HepG2 (cell line): ENCODE measurements at regions not wholly inside any gene's neighbourhood (a gene's known extent, or its start where the extent isn't known, plus 50 kb on each side); places are given as distances from the start of the nearest gene placed in this dataset.

Experiments used
- ATAC-seq: fragments of 200-7000 bp; cut with Tn5 transposase; 3 replicates; pipeline ENCODE4 v1.9.1; 2020; ENCODE audit warnings: mild to moderate bottlenecking, moderate library complexity
- BruUV-seq: library from RNA; stranded (reverse); fragments of 400-500 nt; replicated peaks from 2 replicates; lab custom pipeline; 2021; lab: Mats Ljungman, UMichigan
- CTCF ChIA-PET: fragments of 300-600 bp; formaldehyde crosslinking; extraction: SDS; loops from one replicate; lab custom pipeline; 2021; ENCODE audit warnings: low total read pairs, inconsistent platforms, low intra/inter-chr PET ratio; lab: Yijun Ruan, JAX
- POLR2A ChIA-PET: fragments of 350-600 bp; sonication (Branson Sonifier 250); formaldehyde crosslinking; loops from one replicate; lab custom pipeline; 2020; ENCODE audit warnings: antibody characterized with exemption, inconsistent platforms; lab: Yijun Ruan, JAX
- DNase-seq: peaks from one replicate; pipeline ENCODE4 v3.0.0-alpha.2; 2015; ENCODE audit warnings: low spot score
- FAIRE-seq: peaks from 3 replicates; lab custom pipeline; 2011; peaks lifted over from hg19 to GRCh38; lab: Jason Lieb, UNC
- H2AFZ ChIP-seq: one replicate; pipeline ENCODE4 v1.6.1; 2011; ENCODE audit warnings: low read length, inconsistent platforms
- H3K27ac ChIP-seq: fragments of 300-600 bp; 3 replicates; pipeline ENCODE4 v1.8.0; 2011; ENCODE audit warnings: mixed run types, mild to moderate bottlenecking, mixed read lengths, low read length, inconsistent platforms; ENCODE audit not compliant: insufficient read depth; ENCODE audit errors: extremely low read length
- H3K27me3 ChIP-seq, 2 experiments: fragments of 200-600 bp in 1 of 2; 2 replicates in 1 of 2; 3 replicates in 1 of 2; pipeline versions ENCODE4 v1.6.0 to v1.8.0; 2011; ENCODE audit warnings: low read length in 2 of 2, mild to moderate bottlenecking in 2 of 2, moderate library complexity in 2 of 2, inconsistent platforms in 1 of 2; ENCODE audit not compliant: insufficient read depth in 2 of 2, control insufficient read depth in 1 of 2
- H3K36me3 ChIP-seq, 2 experiments: fragments of 200-600 bp in 1 of 2; replicated peaks in 1 of 2; 2 replicates in 1 of 2; 3 replicates in 1 of 2; pipeline versions ENCODE4 v1.5.1 to v1.8.0; 2011; ENCODE audit warnings: low read length in 2 of 2, inconsistent platforms in 1 of 2; ENCODE audit not compliant: insufficient read depth in 2 of 2, control insufficient read depth in 1 of 2
- H3K4me1 ChIP-seq: 2 replicates; pipeline ENCODE4 v1.5.1; 2012; ENCODE audit warnings: low read length, inconsistent platforms; ENCODE audit not compliant: insufficient read depth
- H3K4me2 ChIP-seq: 2 replicates; pipeline ENCODE4 v1.6.0; 2011; ENCODE audit warnings: low read depth, low read length, inconsistent platforms
- H3K4me3 ChIP-seq, 3 experiments: fragments of 200-600 bp in 1 of 3; sonication (generic), shearing (Covaris generic) in 1 of 3; replicated peaks in 1 of 3; 2 replicates each; pipeline ENCODE4 v1.5.1; 2011 to 2016; ENCODE audit warnings: low read length in 3 of 3, inconsistent platforms in 2 of 3, low read depth in 2 of 3, mild to moderate bottlenecking in 2 of 3, control low read depth in 1 of 3, mixed read lengths in 1 of 3; ENCODE audit not compliant: insufficient read depth in 1 of 3
- H3K79me2 ChIP-seq: one replicate; pipeline ENCODE4 v1.6.1; 2011; ENCODE audit warnings: low read length, inconsistent platforms; ENCODE audit not compliant: insufficient read depth
- H3K9ac ChIP-seq: 2 replicates; pipeline ENCODE4 v1.6.0; 2011; ENCODE audit warnings: mild to moderate bottlenecking, low read depth, low read length, inconsistent platforms; ENCODE audit not compliant: insufficient read depth
- H3K9me3 ChIP-seq: 2 replicates; pipeline ENCODE4 v1.5.1; 2012; ENCODE audit warnings: mild to moderate bottlenecking, low read length
- H4K20me1 ChIP-seq: 2 replicates; pipeline ENCODE4 v1.6.0; 2011; ENCODE audit warnings: inconsistent platforms, mild to moderate bottlenecking, low read length, moderate library complexity; ENCODE audit not compliant: insufficient read depth
- ETV5 ChIP-seq: IDR thresholded peaks from 2 replicates; pipeline ENCODE4 v1.6.1; 2018; ENCODE audit warnings: missing biosample characterization, missing genetic modification reagents, inconsistent platforms, borderline replicate concordance
- KDM5B ChIP-seq: sonication (generic); formaldehyde crosslinking; IDR thresholded peaks from 2 replicates; pipeline ENCODE4 v1.4.0; 2020; ENCODE audit warnings: missing genetic modification reagents, mild to moderate bottlenecking, borderline replicate concordance
- KLF13 ChIP-seq: sonication (generic); formaldehyde crosslinking; IDR thresholded peaks from 2 replicates; pipeline ENCODE4 v1.4.0; 2020; ENCODE audit warnings: mild to moderate bottlenecking, missing genetic modification reagents
- MYC ChIP-seq: sonication (generic); formaldehyde crosslinking; IDR thresholded peaks from 2 replicates; pipeline ENCODE4 v1.9.0; 2021; ENCODE audit warnings: missing genetic modification reagents, borderline replicate concordance
- PRMT3 ChIP-seq: sonication (generic); formaldehyde crosslinking; IDR thresholded peaks from 2 replicates; pipeline ENCODE4 v1.8.1; 2022; ENCODE audit warnings: low read depth, mild to moderate bottlenecking, moderate library complexity, missing genetic modification reagents, borderline replicate concordance
- SRF ChIP-seq: IDR thresholded peaks from 2 replicates; pipeline ENCODE4 v1.6.1; 2011; ENCODE audit warnings: mild to moderate bottlenecking, low read depth, low read length, moderate library complexity
- TCF7 ChIP-seq: sonication (generic); IDR thresholded peaks from 2 replicates; pipeline ENCODE4 v1.6.1; 2016; ENCODE audit warnings: antibody characterized with exemption, low read depth
- TP53 ChIP-seq: sonication (generic); formaldehyde crosslinking; conservative IDR thresholded peaks from 2 replicates; pipeline ENCODE4 v1.4.0; 2020; ENCODE audit warnings: missing genetic modification reagents
- ZNF615 ChIP-seq: sonication (generic); formaldehyde crosslinking; IDR thresholded peaks from 2 replicates; pipeline ENCODE4 v1.5.0; 2020; ENCODE audit warnings: mild to moderate bottlenecking, missing genetic modification reagents, borderline replicate concordance
- in situ Hi-C: cut with HindIII; loops from 2 replicates; pipeline ENCODE4 v1.10.0; 2017; ENCODE audit warnings: low pct_unique_long_range_greater_than_20kb; ENCODE audit not compliant: extremely low pct_ligation_motif_present
- intact Hi-C: fragments of 100-400 bp; cut with micrococcal nuclease; formaldehyde crosslinking; loops from one replicate; pipeline ENCODE4 v1.10.0; 2022; ENCODE audit not compliant: unreplicated experiment
- TF ChIP-seq, protein P1 (sequence below): sonication (generic); formaldehyde crosslinking; IDR thresholded peaks from 2 replicates; pipeline ENCODE4 v1.4.0; 2020; ENCODE audit warnings: mild to moderate bottlenecking, missing genetic modification reagents
- TF ChIP-seq, protein P2 (sequence below): sonication (generic); formaldehyde crosslinking; IDR thresholded peaks from 2 replicates; pipeline ENCODE4 v1.4.0; 2020; ENCODE audit warnings: missing genetic modification reagents
- TF ChIP-seq, protein P3 (sequence below): sonication (generic); formaldehyde crosslinking; IDR thresholded peaks from 2 replicates; pipeline ENCODE4 v1.4.0; 2020; ENCODE audit warnings: missing genetic modification reagents
- TF ChIP-seq, protein P4 (sequence below): sonication (generic); formaldehyde crosslinking; IDR thresholded peaks from 2 replicates; pipeline ENCODE4 v1.9.0; 2021; ENCODE audit warnings: missing genetic modification reagents, mild to moderate bottlenecking, borderline replicate concordance
- TF ChIP-seq, protein P5 (sequence below): IDR thresholded peaks from 2 replicates; pipeline ENCODE4 v1.4.0; 2020; ENCODE audit warnings: mild to moderate bottlenecking, missing genetic modification reagents

DNA sequence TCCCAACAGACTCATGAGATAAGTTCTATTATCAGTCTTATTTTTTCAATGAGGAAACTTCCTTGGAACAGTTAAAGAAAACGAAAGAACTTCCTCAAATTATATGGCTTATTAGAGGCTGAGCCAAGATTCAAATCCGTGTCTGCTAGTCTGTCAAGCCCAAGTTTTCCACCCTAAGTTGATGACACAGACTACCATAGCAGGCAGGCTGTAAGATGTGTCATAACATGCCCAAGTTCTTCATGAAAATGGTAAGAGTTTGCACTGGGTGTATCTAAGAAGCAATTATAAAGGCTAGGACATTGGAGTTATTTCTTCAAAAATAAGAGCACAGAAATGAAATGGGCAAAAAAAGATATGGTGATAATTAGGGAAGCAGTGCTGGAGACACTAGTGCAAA lies 634.5 kb downstream of the BRINP1 start (continued):
- no peak for TF ChIP-seq TP53
- no peak for TF ChIP-seq ZNF615 (CRISPR knock-in tag)
- TF ChIP-seq SRF, result no peak
- TF ChIP-seq PRMT3, result no peak
- TF ChIP-seq, protein P1, sequence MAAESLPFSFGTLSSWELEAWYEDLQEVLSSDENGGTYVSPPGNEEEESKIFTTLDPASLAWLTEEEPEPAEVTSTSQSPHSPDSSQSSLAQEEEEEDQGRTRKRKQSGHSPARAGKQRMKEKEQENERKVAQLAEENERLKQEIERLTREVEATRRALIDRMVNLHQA (CRISPR knock-in tag), result no peak

DNA sequence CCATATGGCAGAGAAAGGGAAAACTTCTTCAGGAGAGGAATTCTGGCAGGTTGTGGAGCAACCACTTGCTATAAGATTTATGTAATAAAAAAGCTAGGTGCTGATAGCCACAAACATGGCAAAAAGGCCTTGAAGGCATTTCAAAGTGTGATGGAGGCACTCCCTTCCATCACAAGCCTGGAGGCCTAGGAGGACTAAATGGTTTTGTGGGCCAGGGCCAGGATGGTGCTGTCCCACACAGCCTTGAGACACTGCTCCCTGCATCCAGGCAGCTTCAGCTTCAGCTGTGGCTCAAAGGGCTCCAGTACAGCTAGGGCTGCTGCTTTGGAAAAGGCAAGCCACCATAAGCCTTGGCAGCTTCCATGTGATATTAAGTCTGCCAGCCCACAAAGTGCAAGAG lies 632.8 kb downstream of the BRINP1 start:
- no peak overlapping the region for H3K4me2 ChIP-seq
- ATAC-seq, result no peak
- no peak overlapping the region for H3K4me3 ChIP-seq
- no peaks in the 10 kb centered on the region for H3K79me2 ChIP-seq
- H3K27ac ChIP-seq, result no peak overlapping the region
- no TSS peak for BruUV-seq
- intact Hi-C loops (no loop called here), in situ Hi-C loops (no loop called here)
- no peak for FAIRE-seq
- no peak for DNase-seq
- no peaks in the 10 kb centered on the region for H3K27me3 ChIP-seq
- no peaks in the 10 kb centered on the region for H3K36me3 ChIP-seq
- H3K9ac ChIP-seq, result no peak overlapping the region
- peaks cover 97% of the 10 kb centered on the region for H3K9me3 ChIP-seq
- no peaks in the 10 kb centered on the region for H4K20me1 ChIP-seq
- ChIA-PET CTCF (no interaction called here), POLR2A (no interaction called here)
- H2AFZ ChIP-seq, result no peak overlapping the region
- H3K4me1 ChIP-seq, result no peaks in the 10 kb centered on the region
- TF ChIP-seq, protein P2, sequence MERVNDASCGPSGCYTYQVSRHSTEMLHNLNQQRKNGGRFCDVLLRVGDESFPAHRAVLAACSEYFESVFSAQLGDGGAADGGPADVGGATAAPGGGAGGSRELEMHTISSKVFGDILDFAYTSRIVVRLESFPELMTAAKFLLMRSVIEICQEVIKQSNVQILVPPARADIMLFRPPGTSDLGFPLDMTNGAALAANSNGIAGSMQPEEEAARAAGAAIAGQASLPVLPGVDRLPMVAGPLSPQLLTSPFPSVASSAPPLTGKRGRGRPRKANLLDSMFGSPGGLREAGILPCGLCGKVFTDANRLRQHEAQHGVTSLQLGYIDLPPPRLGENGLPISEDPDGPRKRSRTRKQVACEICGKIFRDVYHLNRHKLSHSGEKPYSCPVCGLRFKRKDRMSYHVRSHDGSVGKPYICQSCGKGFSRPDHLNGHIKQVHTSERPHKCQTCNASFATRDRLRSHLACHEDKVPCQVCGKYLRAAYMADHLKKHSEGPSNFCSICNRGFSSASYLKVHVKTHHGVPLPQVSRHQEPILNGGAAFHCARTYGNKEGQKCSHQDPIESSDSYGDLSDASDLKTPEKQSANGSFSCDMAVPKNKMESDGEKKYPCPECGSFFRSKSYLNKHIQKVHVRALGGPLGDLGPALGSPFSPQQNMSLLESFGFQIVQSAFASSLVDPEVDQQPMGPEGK, result no peak
- TF ChIP-seq MYC, result no peak
- TF ChIP-seq TCF7, result no peak
- TF ChIP-seq ETV5, result no peak
- TF ChIP-seq, protein P3, sequence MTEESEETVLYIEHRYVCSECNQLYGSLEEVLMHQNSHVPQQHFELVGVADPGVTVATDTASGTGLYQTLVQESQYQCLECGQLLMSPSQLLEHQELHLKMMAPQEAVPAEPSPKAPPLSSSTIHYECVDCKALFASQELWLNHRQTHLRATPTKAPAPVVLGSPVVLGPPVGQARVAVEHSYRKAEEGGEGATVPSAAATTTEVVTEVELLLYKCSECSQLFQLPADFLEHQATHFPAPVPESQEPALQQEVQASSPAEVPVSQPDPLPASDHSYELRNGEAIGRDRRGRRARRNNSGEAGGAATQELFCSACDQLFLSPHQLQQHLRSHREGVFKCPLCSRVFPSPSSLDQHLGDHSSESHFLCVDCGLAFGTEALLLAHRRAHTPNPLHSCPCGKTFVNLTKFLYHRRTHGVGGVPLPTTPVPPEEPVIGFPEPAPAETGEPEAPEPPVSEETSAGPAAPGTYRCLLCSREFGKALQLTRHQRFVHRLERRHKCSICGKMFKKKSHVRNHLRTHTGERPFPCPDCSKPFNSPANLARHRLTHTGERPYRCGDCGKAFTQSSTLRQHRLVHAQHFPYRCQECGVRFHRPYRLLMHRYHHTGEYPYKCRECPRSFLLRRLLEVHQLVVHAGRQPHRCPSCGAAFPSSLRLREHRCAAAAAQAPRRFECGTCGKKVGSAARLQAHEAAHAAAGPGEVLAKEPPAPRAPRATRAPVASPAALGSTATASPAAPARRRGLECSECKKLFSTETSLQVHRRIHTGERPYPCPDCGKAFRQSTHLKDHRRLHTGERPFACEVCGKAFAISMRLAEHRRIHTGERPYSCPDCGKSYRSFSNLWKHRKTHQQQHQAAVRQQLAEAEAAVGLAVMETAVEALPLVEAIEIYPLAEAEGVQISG, result no peak
- TF ChIP-seq, protein P4, sequence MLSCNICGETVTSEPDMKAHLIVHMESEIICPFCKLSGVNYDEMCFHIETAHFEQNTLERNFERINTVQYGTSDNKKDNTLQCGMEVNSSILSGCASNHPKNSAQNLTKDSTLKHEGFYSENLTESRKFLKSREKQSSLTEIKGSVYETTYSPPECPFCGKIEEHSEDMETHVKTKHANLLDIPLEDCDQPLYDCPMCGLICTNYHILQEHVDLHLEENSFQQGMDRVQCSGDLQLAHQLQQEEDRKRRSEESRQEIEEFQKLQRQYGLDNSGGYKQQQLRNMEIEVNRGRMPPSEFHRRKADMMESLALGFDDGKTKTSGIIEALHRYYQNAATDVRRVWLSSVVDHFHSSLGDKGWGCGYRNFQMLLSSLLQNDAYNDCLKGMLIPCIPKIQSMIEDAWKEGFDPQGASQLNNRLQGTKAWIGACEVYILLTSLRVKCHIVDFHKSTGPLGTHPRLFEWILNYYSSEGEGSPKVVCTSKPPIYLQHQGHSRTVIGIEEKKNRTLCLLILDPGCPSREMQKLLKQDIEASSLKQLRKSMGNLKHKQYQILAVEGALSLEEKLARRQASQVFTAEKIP (CRISPR knock-in tag), result no peak
- TF ChIP-seq KLF13 (CRISPR knock-in tag), result no peak
- no peak for TF ChIP-seq KDM5B (CRISPR knock-in tag)
- TF ChIP-seq, protein P5, sequence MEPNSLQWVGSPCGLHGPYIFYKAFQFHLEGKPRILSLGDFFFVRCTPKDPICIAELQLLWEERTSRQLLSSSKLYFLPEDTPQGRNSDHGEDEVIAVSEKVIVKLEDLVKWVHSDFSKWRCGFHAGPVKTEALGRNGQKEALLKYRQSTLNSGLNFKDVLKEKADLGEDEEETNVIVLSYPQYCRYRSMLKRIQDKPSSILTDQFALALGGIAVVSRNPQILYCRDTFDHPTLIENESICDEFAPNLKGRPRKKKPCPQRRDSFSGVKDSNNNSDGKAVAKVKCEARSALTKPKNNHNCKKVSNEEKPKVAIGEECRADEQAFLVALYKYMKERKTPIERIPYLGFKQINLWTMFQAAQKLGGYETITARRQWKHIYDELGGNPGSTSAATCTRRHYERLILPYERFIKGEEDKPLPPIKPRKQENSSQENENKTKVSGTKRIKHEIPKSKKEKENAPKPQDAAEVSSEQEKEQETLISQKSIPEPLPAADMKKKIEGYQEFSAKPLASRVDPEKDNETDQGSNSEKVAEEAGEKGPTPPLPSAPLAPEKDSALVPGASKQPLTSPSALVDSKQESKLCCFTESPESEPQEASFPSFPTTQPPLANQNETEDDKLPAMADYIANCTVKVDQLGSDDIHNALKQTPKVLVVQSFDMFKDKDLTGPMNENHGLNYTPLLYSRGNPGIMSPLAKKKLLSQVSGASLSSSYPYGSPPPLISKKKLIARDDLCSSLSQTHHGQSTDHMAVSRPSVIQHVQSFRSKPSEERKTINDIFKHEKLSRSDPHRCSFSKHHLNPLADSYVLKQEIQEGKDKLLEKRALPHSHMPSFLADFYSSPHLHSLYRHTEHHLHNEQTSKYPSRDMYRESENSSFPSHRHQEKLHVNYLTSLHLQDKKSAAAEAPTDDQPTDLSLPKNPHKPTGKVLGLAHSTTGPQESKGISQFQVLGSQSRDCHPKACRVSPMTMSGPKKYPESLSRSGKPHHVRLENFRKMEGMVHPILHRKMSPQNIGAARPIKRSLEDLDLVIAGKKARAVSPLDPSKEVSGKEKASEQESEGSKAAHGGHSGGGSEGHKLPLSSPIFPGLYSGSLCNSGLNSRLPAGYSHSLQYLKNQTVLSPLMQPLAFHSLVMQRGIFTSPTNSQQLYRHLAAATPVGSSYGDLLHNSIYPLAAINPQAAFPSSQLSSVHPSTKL (CRISPR knock-in tag), result no peak
